GM18499 (cell line): ENCODE measurements at regions not wholly inside any gene's neighbourhood (a gene's known extent, or its start where the extent isn't known, plus 50 kb on each side); places are given as distances from the start of the nearest gene placed in this dataset.
"Not testable (repeated sequence)": the region's sequence is repeated elsewhere in the genome, so short reads cannot be mapped to it uniquely, and the experiment has no call there.

Experiments used
- ATAC-seq: cut with Tn5 transposase; IDR thresholded peaks from one replicate; pipeline ENCODE4 v1.9.1; 2021; ENCODE audit warnings: moderate number of reproducible peaks; ENCODE audit not compliant: insufficient read depth, unreplicated experiment

- ATAC-seq, result no peak
Observed at GRCh38 chr13:84649853-84650252, 767.6 kb upstream of the SLITRK1 start.

GRCh38 chr13:84648069-84648640 is 765.9 kb upstream of the SLITRK1 start:
- ATAC-seq, result no peak

- ATAC-seq, result no peak
Observed at GRCh38 chr13:84646957-84647356, 764.7 kb upstream of the SLITRK1 start.

DNA sequence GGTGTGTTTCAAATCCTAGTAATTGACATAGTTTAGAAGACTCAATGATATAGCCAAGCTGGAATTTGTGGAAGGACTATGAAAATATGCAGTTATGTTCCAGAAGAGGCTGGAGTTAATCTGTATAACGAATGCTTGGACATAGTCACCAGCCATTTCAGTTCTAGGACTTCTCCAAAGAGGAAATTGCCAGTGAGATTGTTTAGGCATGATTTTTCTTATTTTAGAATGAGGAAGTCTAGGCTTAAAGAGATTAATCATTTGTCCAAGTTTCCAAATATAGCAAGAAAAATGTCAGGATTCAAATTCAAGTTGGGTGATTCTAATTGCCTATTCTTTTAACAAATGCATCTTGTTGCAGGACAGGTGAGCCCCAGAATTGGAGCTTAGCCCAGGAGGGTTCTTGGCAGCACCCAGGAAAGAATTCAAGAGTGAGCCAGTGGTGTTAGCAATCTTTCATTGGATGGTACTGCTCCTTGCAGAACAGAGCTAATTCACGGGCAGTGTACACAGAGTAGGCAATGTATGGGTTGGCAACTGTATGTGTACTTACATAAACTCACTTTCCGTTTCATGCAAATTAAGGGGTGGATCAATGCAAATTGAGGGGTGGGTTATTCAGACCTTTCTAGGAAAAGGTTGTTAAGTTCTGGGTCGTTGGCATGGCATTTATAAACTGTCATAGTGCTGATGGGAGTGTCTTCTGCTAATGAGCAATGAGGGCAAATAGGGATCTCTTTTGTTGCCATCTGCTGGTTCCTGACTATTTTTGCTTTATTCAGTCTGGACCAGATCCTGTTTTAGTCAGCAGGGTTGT is 763.1 kb upstream of the SLITRK1 start:
- no peak for ATAC-seq

GRCh38 chr13:84641491-84641890 is 759.2 kb upstream of the SLITRK1 start:
- no peak for ATAC-seq

DNA sequence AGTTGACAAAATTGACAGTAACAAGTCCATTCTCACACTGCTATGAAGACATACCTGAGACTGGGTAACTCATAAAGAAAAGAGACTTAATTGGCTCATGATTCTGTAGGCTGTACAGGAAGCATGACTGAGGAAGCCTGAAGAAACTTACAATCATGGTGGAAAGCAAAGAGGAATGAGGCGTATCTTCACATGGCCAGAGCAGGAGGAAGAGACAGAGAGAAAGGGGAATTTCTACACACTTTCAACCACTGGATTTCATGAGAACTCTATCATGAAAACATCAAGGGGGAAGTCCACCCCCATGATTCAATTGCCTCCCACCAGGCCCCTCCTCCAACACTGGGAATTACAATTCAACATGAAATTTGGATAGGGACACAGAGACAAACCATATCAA is 758.4 kb upstream of the SLITRK1 start:
- no peak for ATAC-seq

- no peak for ATAC-seq
Observed at GRCh38 chr13:84630476-84630875, 748.2 kb upstream of the SLITRK1 start.

GRCh38 chr13:84616864-84617263 is 734.6 kb upstream of the SLITRK1 start:
- no peak for ATAC-seq

DNA sequence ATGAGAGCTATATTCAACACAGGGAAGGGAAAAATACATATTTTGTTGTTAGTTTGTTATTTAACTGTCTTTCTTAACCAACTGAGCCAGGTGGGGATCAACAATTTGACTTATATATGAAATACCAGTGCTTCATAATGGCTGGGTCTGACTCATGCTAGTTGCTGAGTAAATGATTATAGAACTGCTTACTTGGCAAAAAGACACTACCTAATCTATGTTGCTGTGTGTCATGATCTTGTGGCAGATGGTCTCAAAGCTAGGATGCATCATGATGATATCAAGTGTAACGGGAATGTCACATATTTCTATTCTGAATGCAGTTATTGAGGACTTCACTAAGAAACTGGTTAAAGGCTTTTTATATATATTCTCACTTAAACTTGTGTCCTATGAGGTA is 727.4 kb upstream of the SLITRK1 start:
- ATAC-seq, result no peak

DNA sequence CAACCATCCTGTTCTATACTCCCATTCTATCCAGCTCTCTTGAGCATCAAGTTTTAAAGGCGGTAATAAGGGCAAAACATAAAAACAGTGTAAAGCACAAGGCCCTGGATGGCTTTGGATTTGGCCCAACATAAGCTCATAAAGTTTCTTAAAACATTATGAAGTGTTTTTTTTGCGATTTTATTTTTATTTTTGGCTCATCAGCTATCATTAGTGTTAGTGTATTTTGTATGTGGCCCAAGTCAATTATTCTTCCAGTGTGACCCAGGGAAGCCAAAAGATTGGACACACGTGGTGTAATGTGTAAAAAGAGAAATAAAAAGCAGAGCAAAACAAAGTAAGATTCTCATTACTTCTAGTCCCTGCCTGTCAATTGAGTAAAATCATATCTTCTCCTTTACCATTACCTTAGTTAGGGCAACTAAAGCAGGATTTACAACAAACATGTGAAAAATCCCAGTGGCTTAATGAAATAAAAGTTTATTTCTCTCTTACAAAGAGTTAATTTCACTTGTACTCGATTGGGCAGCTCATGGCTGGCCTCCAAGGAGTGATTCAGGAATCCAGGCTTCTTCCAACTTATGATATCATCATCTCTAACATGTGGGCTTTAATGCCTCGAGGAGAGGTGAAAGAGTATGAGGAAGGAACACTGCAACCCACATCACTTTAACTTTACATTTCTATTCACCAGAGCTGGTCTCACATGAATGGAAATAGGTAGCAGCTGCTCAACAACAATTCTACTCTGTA is 725.2 kb upstream of the SLITRK1 start:
- ATAC-seq, result no peak

DNA sequence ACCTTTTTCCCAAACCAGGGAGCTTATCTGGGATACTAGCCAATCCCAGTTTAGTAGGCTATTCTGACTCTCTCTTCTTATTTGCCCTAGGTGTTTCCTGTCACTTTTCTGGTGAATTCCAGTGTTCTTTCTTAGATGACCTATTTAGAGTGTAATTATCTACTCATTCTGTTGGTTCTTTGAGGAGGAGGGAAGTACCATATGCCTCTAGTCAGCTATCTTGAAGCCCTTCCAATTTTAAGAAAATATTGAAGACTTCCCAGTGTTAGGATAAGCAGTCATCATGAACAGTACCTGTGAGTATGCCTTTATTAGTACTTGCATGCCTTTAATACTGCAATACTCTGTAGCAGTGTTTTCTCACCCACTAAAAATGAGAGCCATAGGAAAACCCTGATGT is 724.3 kb upstream of the SLITRK1 start:
- no peak for ATAC-seq

GRCh38 chr13:84605927-84606326 is 723.7 kb upstream of the SLITRK1 start:
- ATAC-seq, result no peak

DNA sequence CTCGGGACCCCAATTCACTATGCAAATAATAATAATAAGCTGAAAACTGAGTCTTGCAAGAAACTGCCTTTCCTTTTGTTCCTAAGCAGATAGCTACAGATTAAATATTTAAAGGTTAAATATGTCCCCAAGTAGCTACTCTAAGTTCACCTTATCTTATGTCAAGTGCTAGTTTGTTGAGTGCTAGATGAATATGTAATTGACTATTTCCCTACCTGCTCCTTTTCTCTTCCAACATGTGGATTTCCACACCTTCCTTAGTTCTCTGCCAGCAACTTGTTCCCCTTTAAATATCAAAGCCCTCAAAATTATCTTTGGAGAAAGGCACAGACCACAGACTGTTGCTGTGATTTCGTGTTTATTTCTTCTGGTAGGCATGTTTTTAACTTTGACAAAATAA is 709.2 kb upstream of the SLITRK1 start:
- no peak for ATAC-seq

- ATAC-seq, result no peak
Observed at GRCh38 chr13:84590663-84591062, 708.4 kb upstream of the SLITRK1 start.

- no peak for ATAC-seq
Observed at GRCh38 chr13:84588023-84588422, 705.7 kb upstream of the SLITRK1 start.

- ATAC-seq, result not testable (repeated sequence)
Observed at GRCh38 chr13:84579901-84580300, 697.6 kb upstream of the SLITRK1 start.

- no peak for ATAC-seq
Observed at GRCh38 chr13:84574851-84575250, 692.6 kb upstream of the SLITRK1 start.

GRCh38 chr13:84571264-84571663 is 689.0 kb upstream of the SLITRK1 start:
- no peak for ATAC-seq

DNA sequence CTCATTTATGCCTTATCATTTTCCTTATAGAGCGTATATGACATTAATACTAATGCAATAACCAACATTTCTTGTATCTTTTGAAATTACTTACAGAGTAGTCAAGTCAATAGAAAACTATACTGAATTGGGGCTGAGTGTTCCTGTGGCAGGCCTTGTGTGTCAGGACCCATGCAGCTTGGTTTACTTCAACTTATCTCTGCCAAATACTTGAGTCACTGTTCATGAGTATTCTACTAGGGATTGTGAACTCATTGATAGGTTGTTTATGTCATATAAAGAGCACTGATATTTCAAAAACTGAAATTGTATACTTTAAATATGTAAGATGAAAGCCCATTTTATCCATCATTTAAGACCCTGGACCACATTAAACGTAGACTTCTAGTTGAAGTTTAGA is 688.6 kb upstream of the SLITRK1 start:
- ATAC-seq, result no peak

DNA sequence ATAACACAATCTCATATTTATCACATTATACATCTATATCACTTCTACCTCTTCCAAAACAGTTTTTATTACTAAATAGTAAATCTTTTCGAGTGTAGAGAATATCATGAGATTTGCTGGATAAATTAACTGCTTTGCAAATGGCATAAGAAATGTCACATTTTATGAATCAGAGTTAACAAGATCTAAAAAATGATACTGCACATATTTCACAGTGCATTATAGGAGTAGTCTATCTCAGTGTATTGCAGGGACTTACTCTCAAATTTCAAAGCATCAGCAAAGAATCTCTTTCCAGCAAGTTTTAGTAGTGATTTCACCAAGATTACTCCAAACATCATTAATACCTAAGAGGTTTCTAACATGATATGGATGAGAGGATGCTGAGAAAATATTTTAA is 687.1 kb upstream of the SLITRK1 start:
- no peak for ATAC-seq

DNA sequence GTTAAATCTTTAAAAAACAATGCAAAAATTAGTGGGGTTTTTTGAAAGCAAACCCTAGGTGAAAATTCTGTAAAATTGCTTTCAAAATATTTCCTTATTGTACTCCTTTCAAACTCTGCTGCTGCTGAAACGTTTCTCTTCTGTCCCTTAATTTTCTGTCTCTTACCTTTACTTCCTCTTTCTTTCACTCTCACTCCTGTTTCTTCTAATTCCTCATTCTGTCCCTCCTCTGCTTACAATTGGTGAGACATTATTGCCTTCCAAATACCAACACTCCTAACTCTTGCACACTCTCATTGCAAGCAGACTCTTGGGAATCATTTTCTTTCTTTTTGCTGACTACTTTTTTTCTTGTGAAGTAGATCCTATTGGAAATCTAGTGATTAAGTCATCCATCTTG is 685.6 kb upstream of the SLITRK1 start:
- ATAC-seq, result no peak
